Neural cell (in vitro differentiated cells): ENCODE measurements at regions not wholly inside any gene's neighbourhood (a gene's known extent, or its start where the extent isn't known, plus 50 kb on each side); places are given as distances from the start of the nearest gene placed in this dataset.

Experiments used
- EP300 ChIP-seq: fragments of 450-650 bp; conservative IDR thresholded peaks from 2 replicates; pipeline ENCODE4 v1.6.1; 2014; ENCODE audit warnings: antibody characterized with exemption, mild to moderate bottlenecking, moderate library complexity; ENCODE audit not compliant: poor library complexity, severe bottlenecking
- EZH2 ChIP-seq: fragments of 200-600, 300-800 bp; shearing (Covaris generic), sonication (generic); IDR thresholded peaks from 2 replicates; pipeline ENCODE4 v1.6.1; 2014; ENCODE audit warnings: antibody characterized with exemption, low read length, borderline replicate concordance, mild to moderate bottlenecking; ENCODE audit not compliant: insufficient read depth, poor library complexity, severe bottlenecking
- MXI1 ChIP-seq: fragments of 450-650 bp; conservative IDR thresholded peaks from 2 replicates; pipeline ENCODE4 v1.6.1; 2014; ENCODE audit warnings: antibody characterized with exemption, mild to moderate bottlenecking; ENCODE audit not compliant: poor library complexity, severe bottlenecking
- POLR2AphosphoS5 ChIP-seq: IDR thresholded peaks from 2 replicates; pipeline ENCODE4 v1.6.1; 2012
- RAD21 ChIP-seq: fragments of 450-650 bp; conservative IDR thresholded peaks from 2 replicates; pipeline ENCODE4 v1.6.1; 2014; ENCODE audit warnings: antibody characterized with exemption, mild to moderate bottlenecking, moderate library complexity
- TAF1 ChIP-seq: IDR thresholded peaks from 2 replicates; pipeline ENCODE4 v1.6.1; 2012; ENCODE audit warnings: low read depth
- TF ChIP-seq, protein P1 (sequence below): fragments of 450-650 bp; IDR thresholded peaks from 2 replicates; pipeline ENCODE4 v1.5.1; 2014; ENCODE audit warnings: antibody characterized with exemption, mild to moderate bottlenecking, moderate library complexity; ENCODE audit not compliant: poor library complexity, severe bottlenecking

DNA sequence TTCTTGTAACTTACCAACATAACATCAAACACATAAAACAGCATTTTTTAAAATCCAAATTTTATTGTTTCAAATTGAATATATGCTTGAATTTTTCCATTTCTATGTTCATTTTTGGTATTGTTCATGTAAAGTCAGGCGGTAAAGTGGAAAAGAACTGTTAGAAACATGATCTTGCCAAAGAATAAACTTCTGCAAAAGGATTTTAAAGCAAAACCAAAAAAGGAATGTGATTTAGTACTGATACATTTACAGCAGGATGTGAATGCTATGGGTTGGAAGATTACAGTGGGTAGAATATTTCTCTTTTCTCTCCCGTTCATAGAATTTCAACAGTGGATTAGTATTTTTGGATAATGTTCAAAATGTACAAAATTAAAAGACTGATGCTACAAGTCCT is 277.2 kb upstream of the MPDZ start:
- TF ChIP-seq, protein P1, sequence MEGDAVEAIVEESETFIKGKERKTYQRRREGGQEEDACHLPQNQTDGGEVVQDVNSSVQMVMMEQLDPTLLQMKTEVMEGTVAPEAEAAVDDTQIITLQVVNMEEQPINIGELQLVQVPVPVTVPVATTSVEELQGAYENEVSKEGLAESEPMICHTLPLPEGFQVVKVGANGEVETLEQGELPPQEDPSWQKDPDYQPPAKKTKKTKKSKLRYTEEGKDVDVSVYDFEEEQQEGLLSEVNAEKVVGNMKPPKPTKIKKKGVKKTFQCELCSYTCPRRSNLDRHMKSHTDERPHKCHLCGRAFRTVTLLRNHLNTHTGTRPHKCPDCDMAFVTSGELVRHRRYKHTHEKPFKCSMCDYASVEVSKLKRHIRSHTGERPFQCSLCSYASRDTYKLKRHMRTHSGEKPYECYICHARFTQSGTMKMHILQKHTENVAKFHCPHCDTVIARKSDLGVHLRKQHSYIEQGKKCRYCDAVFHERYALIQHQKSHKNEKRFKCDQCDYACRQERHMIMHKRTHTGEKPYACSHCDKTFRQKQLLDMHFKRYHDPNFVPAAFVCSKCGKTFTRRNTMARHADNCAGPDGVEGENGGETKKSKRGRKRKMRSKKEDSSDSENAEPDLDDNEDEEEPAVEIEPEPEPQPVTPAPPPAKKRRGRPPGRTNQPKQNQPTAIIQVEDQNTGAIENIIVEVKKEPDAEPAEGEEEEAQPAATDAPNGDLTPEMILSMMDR = no peak
- TF ChIP-seq TAF1 (no peak), EZH2 (no peak), RAD21 (no peak), POLR2AphosphoS5 (no peak), MXI1 (no peak), EP300 (no peak)
